Stimulated activated CD8-positive, alpha-beta memory T cell treated with anti-CD3 and anti-CD28 coated beads, Interleukin-2, amount 100 ng/mL, for 48 hours (primary cell): ENCODE measurements at regions not wholly inside any gene's neighbourhood (a gene's known extent, or its start where the extent isn't known, plus 50 kb on each side); places are given as distances from the start of the nearest gene placed in this dataset.
"Not testable (repeated sequence)": the region's sequence is repeated elsewhere in the genome, so short reads cannot be mapped to it uniquely, and the experiment has no call there.

ENCODE experiments used
- DNase-seq, 2 donors: peaks; one replicate each; pipeline ENCODE4 v3.0.0-alpha.2; 2020; ENCODE audit warnings: low read depth in 2 of 2

- DNase-seq = no peak
Measured at GRCh38 chr1:60916906-60917305, 165.5 kb upstream of the NFIA start.

DNA sequence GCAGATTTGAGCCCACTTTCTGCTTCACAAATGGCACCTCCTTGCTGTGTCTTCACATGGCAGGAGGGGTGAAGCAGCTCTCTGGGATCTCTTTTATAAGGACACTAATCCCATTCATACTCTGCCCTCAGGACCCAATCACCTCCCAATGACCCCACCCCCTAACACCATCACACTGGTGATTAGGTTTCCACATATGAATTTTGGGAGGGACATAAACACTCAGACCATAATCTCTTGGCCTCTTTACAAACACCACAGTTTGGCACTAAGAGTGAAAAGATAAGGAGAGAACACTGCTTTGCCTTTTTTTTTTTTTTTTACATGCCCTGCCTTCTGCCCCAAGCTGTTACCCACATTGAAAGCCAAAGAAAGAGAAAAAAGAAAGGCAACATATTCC is 166.2 kb upstream of the NFIA start:
- DNase-seq = no peak

GRCh38 chr1:60915441-60915840 is 166.9 kb upstream of the NFIA start:
- DNase-seq = no peak

DNA sequence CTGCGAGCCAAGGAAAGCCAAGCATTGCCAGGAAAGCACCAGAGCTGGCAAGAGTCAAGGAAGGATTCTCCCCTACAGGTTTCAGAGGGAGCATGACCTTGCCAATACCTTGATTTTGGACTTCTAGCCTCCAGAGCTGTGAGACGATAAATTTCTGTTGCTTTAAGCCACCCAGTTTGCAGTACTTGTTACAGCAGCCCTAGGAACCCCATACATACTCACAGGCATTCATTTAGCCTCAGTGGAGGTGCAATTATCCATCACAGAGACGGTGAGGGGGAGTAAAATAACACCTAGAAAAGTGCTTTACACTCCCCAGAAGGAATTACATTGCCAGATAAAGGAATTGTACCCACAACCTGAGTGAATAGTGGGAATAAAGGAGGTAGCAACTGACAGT is 167.4 kb upstream of the NFIA start:
- no peak for DNase-seq

- not testable (repeated sequence) for DNase-seq
Measured at GRCh38 chr1:60913708-60914107, 168.7 kb upstream of the NFIA start.

DNA sequence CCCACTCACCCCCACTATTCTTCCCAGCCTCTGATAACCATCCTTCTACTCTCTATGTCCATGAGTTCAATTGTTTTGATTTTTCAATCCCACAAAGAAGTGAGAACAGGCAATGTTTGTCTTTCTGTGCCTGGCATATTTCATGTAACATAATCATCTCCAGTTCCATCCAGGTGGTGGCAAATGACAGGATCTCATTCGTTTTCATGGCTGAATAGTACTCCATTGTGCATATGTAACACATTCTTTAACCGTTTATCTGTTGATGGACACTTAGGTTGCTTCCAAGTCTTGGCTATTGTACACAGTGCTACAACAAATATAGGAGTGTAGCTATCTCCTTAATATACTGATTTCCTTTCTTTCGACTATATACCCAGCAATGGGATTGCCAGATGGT is 169.3 kb upstream of the NFIA start:
- DNase-seq = no peak

GRCh38 chr1:60911966-60912697 is 170.2 kb upstream of the NFIA start:
- no peak for DNase-seq

GRCh38 chr1:60908159-60908558 is 174.2 kb upstream of the NFIA start:
- no peak for DNase-seq

DNA sequence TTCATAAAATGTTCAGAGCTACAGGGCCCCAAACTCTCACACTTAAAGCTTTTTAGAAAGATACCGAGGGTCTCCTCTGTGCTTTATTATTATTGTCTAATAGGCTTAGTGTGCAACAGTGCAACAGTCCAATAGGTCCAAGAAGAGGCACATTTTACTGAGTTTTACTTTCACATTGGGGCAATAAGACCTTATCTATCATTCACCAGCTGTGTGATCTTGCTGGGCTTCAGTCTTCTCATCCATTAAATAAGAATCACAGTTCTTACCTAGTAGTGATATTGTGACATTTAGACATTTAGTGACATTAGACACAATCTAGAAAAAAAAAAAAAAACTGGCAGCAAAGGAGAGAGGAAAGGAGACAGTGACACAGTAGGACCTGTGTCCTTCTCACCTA is 175.8 kb upstream of the NFIA start:
- DNase-seq = no peak

DNA sequence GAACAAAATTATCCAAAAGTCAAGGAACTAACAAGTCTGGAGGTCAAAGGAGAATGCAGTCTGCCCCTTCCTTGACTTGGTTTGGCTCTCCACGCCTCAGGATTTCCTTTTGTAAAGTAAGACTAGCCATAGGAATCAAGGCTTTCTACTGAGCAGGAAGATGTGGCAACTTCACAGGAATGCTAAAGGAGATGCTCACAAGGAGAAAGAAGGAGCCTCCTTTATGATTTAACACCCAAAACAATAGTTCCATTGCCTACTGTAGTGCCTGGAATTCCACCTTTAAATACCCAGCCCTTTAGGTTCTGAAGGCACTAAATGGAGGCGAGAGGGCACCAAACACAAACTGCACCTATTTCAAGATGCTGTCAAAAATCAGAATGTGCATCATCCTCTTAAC is 176.3 kb upstream of the NFIA start:
- no peak for DNase-seq

- no peak for DNase-seq
Measured at GRCh38 chr1:60904099-60904851, 178.1 kb upstream of the NFIA start.

GRCh38 chr1:60903591-60903990 is 178.8 kb upstream of the NFIA start:
- DNase-seq = no peak

GRCh38 chr1:60899464-60899863 is 182.9 kb upstream of the NFIA start:
- no peak for DNase-seq

- peak in 1 of 2 donors; percentile 3 for DNase-seq
Measured at GRCh38 chr1:60898987-60899386, 183.4 kb upstream of the NFIA start.

DNA sequence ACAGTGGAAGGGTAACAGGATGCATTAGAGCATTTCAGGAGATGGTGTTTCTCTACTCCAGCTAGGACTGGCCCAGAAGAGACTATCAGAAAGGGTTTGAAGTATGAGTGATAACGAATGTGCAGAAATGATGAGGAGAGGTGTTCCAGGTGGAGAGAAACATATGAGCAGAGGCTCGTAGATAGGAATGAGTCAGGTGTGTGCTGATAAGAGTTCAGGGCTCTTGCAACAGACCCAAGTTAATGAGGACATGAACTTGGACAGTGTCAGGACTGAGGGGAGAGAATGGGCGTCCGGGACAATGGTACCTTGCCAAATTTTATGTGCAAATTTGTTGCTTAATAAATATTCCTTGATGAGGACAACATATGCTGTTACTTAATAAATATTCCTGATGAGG is 183.9 kb upstream of the NFIA start:
- no peak for DNase-seq

DNA sequence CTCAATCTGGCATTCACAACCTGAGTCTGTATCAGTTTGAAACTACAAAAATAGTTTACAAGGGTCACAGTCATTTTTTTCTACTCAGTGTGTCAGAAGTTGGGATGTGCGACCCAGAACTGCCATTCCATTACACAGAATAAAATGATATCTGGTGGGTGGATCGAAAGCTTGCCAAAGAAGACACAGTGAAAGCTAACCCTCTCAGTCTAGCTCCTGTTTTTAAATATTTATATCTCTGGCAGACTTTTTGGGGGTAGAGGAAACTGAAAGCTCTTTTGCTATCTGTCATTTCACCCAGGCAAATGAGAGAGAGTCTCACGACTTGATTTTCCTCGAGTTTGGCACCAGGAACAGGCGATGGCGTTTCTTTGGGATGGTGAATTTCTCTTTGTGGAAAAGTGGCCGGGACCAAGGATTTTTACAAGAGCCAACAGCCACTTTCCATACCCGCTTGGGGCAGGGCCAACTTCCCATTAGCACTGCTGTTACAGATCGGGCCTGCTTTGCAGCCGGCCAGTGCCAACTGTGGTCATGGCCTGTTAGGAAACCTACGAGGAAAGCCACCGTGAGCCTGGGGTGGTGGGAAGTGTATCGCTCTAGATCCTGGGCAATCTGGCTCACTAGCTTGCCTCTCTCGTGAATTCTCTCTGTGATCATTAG is 185.5 kb upstream of the NFIA start:
- DNase-seq = no peak

DNA sequence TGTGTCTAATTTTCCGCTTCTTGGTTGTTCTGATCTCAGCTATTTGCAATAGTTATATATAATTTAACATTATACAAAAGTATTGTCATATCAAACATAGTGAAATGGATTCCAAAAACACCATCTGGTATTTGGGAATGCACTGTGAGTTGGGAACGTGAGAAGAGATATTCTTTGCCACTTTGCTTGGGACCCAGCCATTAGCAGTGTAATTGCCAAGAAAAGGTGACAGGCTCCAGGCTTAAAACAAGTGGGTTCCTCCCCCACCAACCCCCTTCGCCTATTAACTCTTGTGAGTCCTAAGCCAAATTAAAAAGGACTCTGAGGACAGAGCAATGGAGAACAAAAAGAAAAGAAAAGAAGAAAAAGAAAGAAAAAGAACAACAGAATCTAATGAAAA is 186.7 kb upstream of the NFIA start:
- no peak for DNase-seq

- DNase-seq = no peak
Measured at GRCh38 chr1:60895252-60895651, 187.1 kb upstream of the NFIA start.

DNA sequence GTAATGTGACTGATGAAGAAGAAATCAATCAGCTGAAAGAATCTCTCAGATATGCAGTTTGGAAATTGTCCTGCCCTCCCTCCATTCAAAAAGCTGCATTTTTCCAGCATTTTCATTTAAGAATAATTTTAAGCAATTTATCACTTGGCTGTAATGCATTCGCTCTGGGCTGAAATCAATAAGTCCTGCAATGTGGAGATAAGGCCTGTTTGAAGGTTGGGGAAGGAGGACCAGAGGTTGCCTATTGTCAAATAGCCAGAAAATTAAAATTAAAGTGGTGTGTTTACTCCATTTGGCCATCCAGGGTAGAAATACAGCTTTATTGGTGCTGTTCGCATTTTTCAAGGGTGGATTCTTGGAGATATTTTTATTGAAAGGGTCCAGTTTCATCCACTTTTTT is 187.6 kb upstream of the NFIA start:
- no peak for DNase-seq

DNA sequence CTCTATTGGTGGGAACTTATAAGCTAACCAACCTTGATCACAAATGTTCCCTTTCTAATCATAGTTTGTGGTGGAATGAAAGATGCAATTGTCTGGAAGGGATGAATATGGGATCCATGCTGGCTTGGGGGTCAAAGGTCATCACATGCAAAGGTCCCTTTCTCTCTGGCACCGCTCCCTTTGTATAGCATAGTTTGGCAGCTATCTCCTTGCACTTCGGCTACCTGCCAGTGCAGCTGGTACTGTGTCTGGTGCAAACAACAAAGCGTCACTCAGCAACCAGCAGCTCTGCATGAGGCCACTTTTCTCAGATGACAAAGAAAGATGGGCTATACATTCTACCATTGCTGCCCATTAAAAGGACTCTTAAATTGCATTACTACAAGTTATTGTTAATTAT is 188.2 kb upstream of the NFIA start:
- DNase-seq = no peak

DNA sequence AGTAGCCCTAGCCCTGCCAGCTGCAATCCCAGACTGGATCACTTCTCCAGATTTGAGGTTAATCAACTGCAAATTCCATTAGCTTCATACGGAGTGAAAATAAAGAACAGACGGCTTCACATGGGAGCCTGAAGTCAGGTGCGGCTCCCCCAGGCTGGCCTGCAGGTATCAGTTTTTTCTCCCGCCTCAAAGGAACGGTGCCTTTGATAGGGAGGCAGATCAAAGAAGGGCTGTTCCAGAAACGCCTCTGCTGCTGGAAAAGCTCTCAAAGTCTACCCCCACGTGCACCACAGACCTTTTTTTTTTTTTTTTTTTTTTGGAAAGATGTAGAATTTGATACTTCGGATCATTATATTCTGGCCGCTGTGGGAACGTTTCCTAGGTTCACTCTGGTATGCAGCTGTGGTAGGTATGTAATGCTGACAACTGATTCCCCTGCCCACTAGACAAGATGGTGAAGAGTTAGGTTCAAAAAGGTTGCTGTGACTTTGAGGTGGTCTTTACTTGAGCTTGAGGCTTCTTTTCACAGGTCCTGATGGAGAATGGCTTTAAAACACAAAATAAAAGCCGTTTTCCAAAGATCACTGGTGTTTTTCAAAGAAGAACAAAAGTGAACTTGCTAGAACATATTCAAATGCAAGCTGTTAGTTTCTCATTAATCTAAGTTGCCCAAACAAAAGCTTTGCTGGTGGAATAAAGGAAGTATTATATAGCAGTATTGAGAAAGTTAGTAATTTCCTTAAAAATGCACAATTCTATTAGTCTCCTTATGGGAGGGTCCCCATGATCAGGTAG is 189.0 kb upstream of the NFIA start:
- DNase-seq = no peak

- DNase-seq = no peak
Measured at GRCh38 chr1:60891765-60892164, 190.6 kb upstream of the NFIA start.
